ENCODE measurements at regions not wholly inside any gene's neighbourhood (a gene's known extent, or its start where the extent isn't known, plus 50 kb on each side); places are given as distances from the start of the nearest gene placed in this dataset.

- no peak for DNase-seq (ENCODE audit: low read depth)
Observed at GRCh38 chr7:10888861-10889260, 84.8 kb upstream of the PHF14 start.

DNA sequence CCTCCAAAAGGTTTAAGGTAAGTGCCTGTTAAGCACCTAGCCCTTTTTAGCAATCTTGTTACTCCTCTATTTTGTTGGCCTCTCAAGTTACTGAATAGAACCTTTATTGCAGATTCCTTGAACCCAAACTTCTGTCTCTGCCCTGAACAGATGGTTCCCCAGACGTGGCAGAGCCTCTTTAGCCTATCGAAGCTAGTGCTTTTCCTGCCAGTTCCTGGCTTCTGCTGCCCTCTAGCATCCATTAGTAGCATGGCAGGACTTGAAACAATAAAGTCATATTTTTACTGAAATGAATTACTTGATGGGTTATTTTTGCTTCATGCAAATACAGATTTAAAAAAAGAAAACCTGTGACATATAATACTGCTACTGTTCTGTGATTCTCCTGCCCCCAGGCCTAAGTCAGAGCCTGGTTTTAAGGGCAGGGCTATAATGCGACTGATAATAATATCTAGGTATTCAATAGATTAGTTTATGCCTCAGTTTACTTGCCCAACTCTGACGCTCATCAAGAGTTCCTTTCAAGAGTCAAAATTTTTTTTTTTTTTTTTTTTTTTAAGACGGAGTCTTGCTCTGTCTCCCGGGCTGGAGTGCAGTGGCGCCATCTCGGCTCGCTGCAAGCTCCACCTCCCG, 84.3 kb upstream of the PHF14 start:
- peak; percentile 6 for DNase-seq (ENCODE audit: low read depth)

DNA sequence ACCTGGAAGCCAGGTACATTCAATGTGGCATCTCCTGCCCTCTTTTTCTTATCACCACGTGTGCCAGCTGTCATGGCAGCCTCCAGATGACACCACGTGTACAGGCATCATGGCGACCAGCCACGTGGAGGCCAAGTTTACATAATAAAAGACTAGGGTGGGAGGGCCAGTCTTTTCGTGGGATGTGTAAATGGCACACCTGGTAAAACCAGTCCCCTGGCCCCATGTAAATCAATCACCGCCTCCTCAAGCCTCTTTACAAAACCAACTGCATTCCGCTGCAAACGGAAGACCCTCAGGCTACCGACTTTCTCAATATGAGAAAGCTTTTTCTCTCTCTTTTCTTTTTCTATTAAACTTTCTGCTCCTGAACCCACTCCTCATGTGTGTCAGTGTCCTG, 65.1 kb upstream of the PHF14 start:
- DNase-seq (ENCODE audit: low read depth) = no peak

- DNase-seq (ENCODE audit: low read depth) = no peak
Observed at GRCh38 chr7:10910447-10910846, 63.2 kb upstream of the PHF14 start.

DNA sequence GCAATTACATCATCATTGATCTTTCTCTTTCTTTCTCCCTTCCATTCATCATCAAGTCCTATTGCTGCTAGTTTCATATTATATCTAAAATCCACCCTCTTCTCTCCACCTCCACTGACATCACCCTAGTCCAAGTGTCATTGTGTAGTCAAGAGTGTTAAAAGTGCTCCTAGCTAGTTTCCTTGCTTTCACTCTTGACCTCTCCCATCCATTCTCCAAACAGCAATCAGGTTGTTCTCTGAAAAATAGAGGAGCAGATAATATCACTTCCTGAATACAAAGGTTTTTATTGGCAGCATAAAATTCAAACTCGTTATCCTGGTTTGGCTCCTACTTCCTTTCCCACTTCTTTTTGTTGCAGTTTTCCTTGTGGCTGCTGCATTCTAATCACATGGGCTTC, 61.6 kb upstream of the PHF14 start:
- no peak for DNase-seq (ENCODE audit: low read depth)

- DNase-seq (ENCODE audit: low read depth) = no peak
Observed at GRCh38 chr7:10913457-10913856, 60.2 kb upstream of the PHF14 start.

GRCh38 chr7:10918093-10918590, 55.5 kb upstream of the PHF14 start:
- no peak for DNase-seq (ENCODE audit: low read depth)

DNA sequence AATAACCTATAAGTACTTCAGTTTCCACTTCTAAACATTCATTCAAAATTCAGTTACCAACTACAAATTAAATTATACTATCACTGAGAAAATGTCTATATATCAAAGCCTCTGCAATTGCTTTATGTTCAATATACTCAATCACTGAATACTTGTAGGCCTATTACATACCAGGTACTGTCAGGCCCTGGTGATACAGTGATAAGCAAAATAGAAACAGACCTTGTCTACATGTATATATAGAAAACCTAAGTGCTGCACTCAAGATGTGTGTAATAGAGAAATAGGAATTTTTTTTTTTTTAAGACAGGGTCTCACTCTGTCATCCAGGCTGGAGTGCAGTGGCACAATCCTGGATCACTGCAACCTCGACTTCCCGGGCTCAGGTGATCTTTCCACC, 53.7 kb upstream of the PHF14 start:
- DNase-seq (ENCODE audit: low read depth) = no peak

Measured in activated T-cell treated with anti-CD3 and anti-CD28 coated beads for 1 hour (primary cell).